NCI-H82 (cell line): ENCODE measurements at regions not wholly inside any gene's neighbourhood (a gene's known extent, or its start where the extent isn't known, plus 50 kb on each side); places are given as distances from the start of the nearest gene placed in this dataset.
"Not testable (repeated sequence)": the region's sequence is repeated elsewhere in the genome, so short reads cannot be mapped to it uniquely, and the experiment has no call there.

Source experiments
- DNase-seq: peaks from one replicate; lab custom pipeline; 2025; lab: John Stamatoyannopoulos, UW

- peak; percentile 73 for DNase-seq
These were observed 493.1 kb downstream of the SOCS6 start for GRCh38 chr18:70781860-70782453.

GRCh38 chr18:70766254-70766653 is 477.4 kb downstream of the SOCS6 start:
- not testable (repeated sequence) for DNase-seq

- no peak for DNase-seq
These were observed 474.0 kb downstream of the SOCS6 start for GRCh38 chr18:70762812-70763211.

GRCh38 chr18:70758780-70759179 is 469.9 kb downstream of the SOCS6 start:
- DNase-seq = no peak

- DNase-seq = no peak
These were observed 465.6 kb downstream of the SOCS6 start for GRCh38 chr18:70754486-70754885.

GRCh38 chr18:70732916-70733315 is 444.1 kb downstream of the SOCS6 start:
- DNase-seq = no peak

- no peak for DNase-seq
These were observed 443.3 kb downstream of the SOCS6 start for GRCh38 chr18:70732188-70732587.

- DNase-seq = no peak
These were observed 431.8 kb downstream of the SOCS6 start for GRCh38 chr18:70720607-70721006.

- no peak for DNase-seq
These were observed 420.9 kb downstream of the SOCS6 start for GRCh38 chr18:70709720-70710119.

- DNase-seq = no peak
These were observed 420.3 kb downstream of the SOCS6 start for GRCh38 chr18:70709144-70709543.

- no peak for DNase-seq
These were observed 417.1 kb downstream of the SOCS6 start for GRCh38 chr18:70705831-70706416.

GRCh38 chr18:70700496-70700895 is 411.7 kb downstream of the SOCS6 start:
- DNase-seq = no peak

GRCh38 chr18:70698574-70698973 is 409.7 kb downstream of the SOCS6 start:
- DNase-seq = no peak

- peak; percentile 61 for DNase-seq
These were observed 404.4 kb downstream of the SOCS6 start for GRCh38 chr18:70693246-70693645.

GRCh38 chr18:70689765-70690164 is 400.9 kb downstream of the SOCS6 start:
- DNase-seq = not testable (repeated sequence)

- DNase-seq = no peak
These were observed 399.4 kb downstream of the SOCS6 start for GRCh38 chr18:70688286-70688685.

- DNase-seq = no peak
These were observed 396.0 kb downstream of the SOCS6 start for GRCh38 chr18:70684821-70685220.

- no peak for DNase-seq
These were observed 394.4 kb downstream of the SOCS6 start for GRCh38 chr18:70683263-70683662.

GRCh38 chr18:70674896-70675295 is 386.1 kb downstream of the SOCS6 start:
- no peak for DNase-seq

- DNase-seq = no peak
These were observed 385.0 kb downstream of the SOCS6 start for GRCh38 chr18:70673831-70674230.

- no peak for DNase-seq
These were observed 383.7 kb downstream of the SOCS6 start for GRCh38 chr18:70672581-70672980.

- peak; percentile 84 for DNase-seq
These were observed 383.2 kb downstream of the SOCS6 start for GRCh38 chr18:70671889-70672565.

- DNase-seq = no peak
These were observed 378.1 kb downstream of the SOCS6 start for GRCh38 chr18:70666936-70667335.

- DNase-seq = no peak
These were observed 374.3 kb downstream of the SOCS6 start for GRCh38 chr18:70663141-70663540.
